Hypothalamus (tissue), 51 donors: ENCODE measurements at regions not wholly inside any gene's neighbourhood (a gene's known extent, or its start where the extent isn't known, plus 50 kb on each side); places are given as distances from the start of the nearest gene placed in this dataset.

ENCODE experiments used
- DNase-seq, 51 donors: peaks; one replicate each; lab custom pipeline; 2025; lab: John Stamatoyannopoulos, UW

- DNase-seq, result no peak
Observed at GRCh38 chr11:42145311-42145710, 685.9 kb upstream of the LRRC4C start.

GRCh38 chr11:42161886-42162285, 702.4 kb upstream of the LRRC4C start:
- no peak for DNase-seq

GRCh38 chr11:42169191-42169590, 709.7 kb upstream of the LRRC4C start:
- no peak for DNase-seq

GRCh38 chr11:42170601-42171000, 711.1 kb upstream of the LRRC4C start:
- no peak for DNase-seq

GRCh38 chr11:42171046-42171445, 711.6 kb upstream of the LRRC4C start:
- DNase-seq, result no peak

- no peak for DNase-seq
Observed at GRCh38 chr11:42172441-42172840, 713.0 kb upstream of the LRRC4C start.

GRCh38 chr11:42175203-42175602, 715.8 kb upstream of the LRRC4C start:
- DNase-seq, result no peak

- no peak for DNase-seq
Observed at GRCh38 chr11:42179216-42179615, 719.8 kb upstream of the LRRC4C start.

- DNase-seq, result no peak
Observed at GRCh38 chr11:42195289-42196013, 736.0 kb upstream of the LRRC4C start.

- no peak for DNase-seq
Observed at GRCh38 chr11:42200311-42200710, 740.9 kb upstream of the LRRC4C start.

GRCh38 chr11:42201603-42202148, 742.2 kb upstream of the LRRC4C start:
- no peak for DNase-seq

- no peak for DNase-seq
Observed at GRCh38 chr11:42205518-42205917, 746.1 kb upstream of the LRRC4C start.

GRCh38 chr11:42225664-42226063, 766.2 kb upstream of the LRRC4C start:
- no peak for DNase-seq

GRCh38 chr11:42232673-42233072, 773.2 kb upstream of the LRRC4C start:
- DNase-seq, result no peak

GRCh38 chr11:42234451-42234951, 775.0 kb upstream of the LRRC4C start:
- DNase-seq, result no peak

GRCh38 chr11:42237701-42238235, 778.3 kb upstream of the LRRC4C start:
- DNase-seq, result no peak

GRCh38 chr11:42239188-42239587, 779.7 kb upstream of the LRRC4C start:
- no peak for DNase-seq

GRCh38 chr11:42243385-42243784, 783.9 kb upstream of the LRRC4C start:
- no peak for DNase-seq

- no peak for DNase-seq
Observed at GRCh38 chr11:42244376-42244775, 784.9 kb upstream of the LRRC4C start.

- DNase-seq, result no peak
Observed at GRCh38 chr11:42249401-42249800, 789.9 kb upstream of the LRRC4C start.

GRCh38 chr11:42249956-42250355, 790.5 kb upstream of the LRRC4C start:
- no peak for DNase-seq

- no peak for DNase-seq
Observed at GRCh38 chr11:42251984-42252383, 792.5 kb upstream of the LRRC4C start.
